HEK293T (cell line): ENCODE measurements at regions not wholly inside any gene's neighbourhood (a gene's known extent, or its start where the extent isn't known, plus 50 kb on each side); places are given as distances from the start of the nearest gene placed in this dataset.

Experiments
- ARNT ChIP-seq: fragments of 450-650 bp; IDR thresholded peaks from 2 replicates; pipeline ENCODE4 v1.6.1; 2017; ENCODE audit warnings: mild to moderate bottlenecking
- BHLHE40 ChIP-seq: fragments of 450-650 bp; IDR thresholded peaks from 2 replicates; pipeline ENCODE4 v1.6.1; 2016; ENCODE audit warnings: mild to moderate bottlenecking, moderate library complexity, borderline replicate concordance
- CTBP1 ChIP-seq: fragments of 450-650 bp; IDR thresholded peaks from 2 replicates; pipeline ENCODE4 v1.6.1; 2016; ENCODE audit warnings: borderline replicate concordance
- FOXA1 ChIP-seq: fragments of 450-650 bp; IDR thresholded peaks from 2 replicates; pipeline ENCODE4 v1.6.1; 2016; ENCODE audit warnings: mild to moderate bottlenecking
- FOXM1 ChIP-seq: fragments of 450-650 bp; IDR thresholded peaks from 2 replicates; pipeline ENCODE4 v1.6.1; 2017; ENCODE audit warnings: mild to moderate bottlenecking, borderline replicate concordance
- HDGF ChIP-seq: fragments of 450-650 bp; IDR thresholded peaks from 2 replicates; pipeline ENCODE4 v1.6.1; 2017; ENCODE audit warnings: antibody characterized with exemption, borderline replicate concordance
- L3MBTL2 ChIP-seq: fragments of 450-650 bp; conservative IDR thresholded peaks from 2 replicates; pipeline ENCODE4 v1.6.1; 2016; ENCODE audit warnings: mild to moderate bottlenecking
- NFRKB ChIP-seq: fragments of 450-650 bp; IDR thresholded peaks from 2 replicates; pipeline ENCODE4 v1.6.1; 2016; ENCODE audit warnings: mild to moderate bottlenecking, moderate library complexity
- PKNOX1 ChIP-seq: fragments of 450-650 bp; IDR thresholded peaks from 2 replicates; pipeline ENCODE4 v1.6.1; 2016
- SP1 ChIP-seq: fragments of 450-650 bp; IDR thresholded peaks from 2 replicates; pipeline ENCODE4 v1.6.1; 2017
- ZNF384 ChIP-seq: fragments of 450-650 bp; IDR thresholded peaks from 2 replicates; pipeline ENCODE4 v1.6.1; 2016

GRCh38 chr3:154690413-154690812, 260.4 kb upstream of the GPR149 start:
- TF ChIP-seq FOXM1 (no peak), FOXA1 (no peak), BHLHE40 (no peak), HDGF (no peak), SP1 (no peak), PKNOX1 (no peak), NFRKB (no peak), CTBP1 (no peak), L3MBTL2 (no peak), ZNF384 (no peak), ARNT (no peak)
